Large intestine (tissue), 3 donors: ENCODE measurements at regions not wholly inside any gene's neighbourhood (a gene's known extent, or its start where the extent isn't known, plus 50 kb on each side); places are given as distances from the start of the nearest gene placed in this dataset.

Experiments
- DNase-seq, 2 donors: peaks; one replicate each; pipeline versions ENCODE4 v3.0.0 to v3.0.0-alpha.2; 2013
- H3K27ac ChIP-seq: one replicate; pipeline ENCODE4 v1.5.1; 2013; ENCODE audit warnings: low read length
- H3K27me3 ChIP-seq: 2 replicates; pipeline ENCODE4 v1.6.1; 2013; ENCODE audit warnings: low read length; ENCODE audit not compliant: control insufficient read depth, insufficient read depth
- H3K36me3 ChIP-seq: 2 replicates; pipeline ENCODE4 v1.6.1; 2013; ENCODE audit warnings: low read length; ENCODE audit not compliant: control insufficient read depth, insufficient read depth
- H3K4me1 ChIP-seq: one replicate; pipeline ENCODE4 v1.6.1; 2013; ENCODE audit warnings: low read length; ENCODE audit not compliant: control insufficient read depth, insufficient read depth
- H3K4me3 ChIP-seq: one replicate; pipeline ENCODE4 v1.5.1; 2013; ENCODE audit warnings: low read length
- H3K9me3 ChIP-seq: one replicate; pipeline ENCODE4 v1.6.1; 2013; ENCODE audit warnings: mild to moderate bottlenecking, low read depth, low read length, moderate library complexity; ENCODE audit not compliant: control insufficient read depth
- WGBS: methylation state at CpG from one replicate; pipeline ENCODE4 v1.1.5; 2013; ENCODE audit warnings: low lambda C conversion rate; ENCODE audit not compliant: insufficient coverage; 5-methylcytosine and 5-hydroxymethylcytosine counted together

- WGBS: no CpG with 5 or more reads among the region's 15 CpGs
- Histone ChIP-seq H3K27me3 (no peaks in the 10 kb centered on the region), H3K4me1 (no peaks in the 10 kb centered on the region), H3K4me3 (no peak overlapping the region), H3K9me3 (no peaks in the 10 kb centered on the region), H3K27ac (no peak overlapping the region), H3K36me3 (peaks cover 5% of the 10 kb centered on the region)
- no peak for DNase-seq
Measured at GRCh38 chr12:107618106-107618505, 67.5 kb upstream of the PWP1 start.

- Histone ChIP-seq H3K36me3 (peaks cover 5% of the 10 kb centered on the region), H3K27me3 (peaks cover 2% of the 10 kb centered on the region), H3K27ac (no peak overlapping the region), H3K4me1 (no peaks in the 10 kb centered on the region), H3K9me3 (no peaks in the 10 kb centered on the region), H3K4me3 (no peak overlapping the region)
- DNase-seq: no peak
- no CpG with 5 or more reads among the region's 13 CpGs for WGBS
Measured at GRCh38 chr12:107619831-107620230, 65.8 kb upstream of the PWP1 start.

GRCh38 chr12:107622001-107622400 is 63.6 kb upstream of the PWP1 start:
- H3K27ac ChIP-seq: no peak overlapping the region
- DNase-seq: no peak
- H3K9me3 ChIP-seq: no peaks in the 10 kb centered on the region
- no CpG with 5 or more reads among the region's 8 CpGs for WGBS
- H3K36me3 ChIP-seq: peaks cover 5% of the 10 kb centered on the region
- H3K27me3 ChIP-seq: peaks cover 2% of the 10 kb centered on the region
- H3K4me3 ChIP-seq: no peak overlapping the region
- H3K4me1 ChIP-seq: no peaks in the 10 kb centered on the region

GRCh38 chr12:107624493-107624892 is 61.1 kb upstream of the PWP1 start:
- no peak for DNase-seq
- H3K9me3 ChIP-seq: no peaks in the 10 kb centered on the region
- no peaks in the 10 kb centered on the region for H3K4me1 ChIP-seq
- H3K27ac ChIP-seq: no peak overlapping the region
- no peak overlapping the region for H3K4me3 ChIP-seq
- peaks cover 2% of the 10 kb centered on the region for H3K36me3 ChIP-seq
- H3K27me3 ChIP-seq: peaks cover 2% of the 10 kb centered on the region
- 80% methylated on average over 1 of the region's 4 CpGs for WGBS

- no peak overlapping the region for H3K27ac ChIP-seq
- H3K4me3 ChIP-seq: no peak overlapping the region
- DNase-seq: no peak
- H3K9me3 ChIP-seq: no peaks in the 10 kb centered on the region
- WGBS: no CpG with 5 or more reads among the region's 3 CpGs
- no peaks in the 10 kb centered on the region for H3K36me3 ChIP-seq
- no peaks in the 10 kb centered on the region for H3K4me1 ChIP-seq
- H3K27me3 ChIP-seq: no peaks in the 10 kb centered on the region
Measured at GRCh38 chr12:107631715-107632114, 53.9 kb upstream of the PWP1 start.

- Histone ChIP-seq H3K27ac (peak overlapping the region; percentile 51), H3K27me3 (no peaks in the 10 kb centered on the region), H3K9me3 (no peaks in the 10 kb centered on the region), H3K36me3 (no peaks in the 10 kb centered on the region), H3K4me1 (no peaks in the 10 kb centered on the region), H3K4me3 (no peak overlapping the region)
- peak in 1 of 2 donors; percentile 59 for DNase-seq
- WGBS: no CpG with 5 or more reads among the region's 5 CpGs
Measured at GRCh38 chr12:107632246-107632645, 53.4 kb upstream of the PWP1 start.

- H3K27me3 ChIP-seq: no peaks in the 10 kb centered on the region
- H3K27ac ChIP-seq: no peak overlapping the region
- no peaks in the 10 kb centered on the region for H3K36me3 ChIP-seq
- no peak overlapping the region for H3K4me3 ChIP-seq
- no peaks in the 10 kb centered on the region for H3K4me1 ChIP-seq
- 50% methylated on average over 2 of the region's 10 CpGs for WGBS
- no peaks in the 10 kb centered on the region for H3K9me3 ChIP-seq
- DNase-seq: no peak
Measured at GRCh38 chr12:107634530-107634929, 51.1 kb upstream of the PWP1 start.

GRCh38 chr12:107635139-107635538 is 50.5 kb upstream of the PWP1 start:
- Histone ChIP-seq H3K4me1 (no peaks in the 10 kb centered on the region), H3K27me3 (no peaks in the 10 kb centered on the region), H3K4me3 (no peak overlapping the region), H3K36me3 (no peaks in the 10 kb centered on the region), H3K27ac (no peak overlapping the region), H3K9me3 (no peaks in the 10 kb centered on the region)
- WGBS: no CpG with 5 or more reads among the region's 8 CpGs
- DNase-seq: no peak
